Ecto neural progenitor cell (in vitro differentiated cells): ENCODE measurements at regions not wholly inside any gene's neighbourhood (a gene's known extent, or its start where the extent isn't known, plus 50 kb on each side); places are given as distances from the start of the nearest gene placed in this dataset.
"Not testable (repeated sequence)": the region's sequence is repeated elsewhere in the genome, so short reads cannot be mapped to it uniquely, and the experiment has no call there.

Experiments used
- DNase-seq: peaks from one replicate; pipeline ENCODE4 v3.0.0-alpha.2; 2018; ENCODE audit warnings: low spot score

DNA sequence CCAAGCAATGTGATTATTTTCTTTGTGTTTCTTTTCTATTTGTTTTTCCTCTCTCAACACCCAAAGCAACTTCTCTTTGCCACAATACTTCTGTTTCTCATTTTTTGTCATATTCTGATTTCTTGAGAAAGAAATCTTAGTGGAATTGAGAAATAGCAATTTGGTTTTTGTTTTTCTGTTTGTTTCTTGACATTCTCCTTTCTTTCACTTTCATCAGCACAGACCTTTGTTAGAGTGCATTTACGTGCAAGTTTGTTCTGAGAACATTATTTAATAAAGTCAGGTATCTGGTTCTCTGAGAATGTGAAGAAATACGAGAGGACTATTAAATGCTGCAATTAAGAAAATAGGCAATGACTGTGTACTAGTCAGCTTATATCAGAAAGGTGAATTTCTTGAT is 608.1 kb upstream of the AADAT start:
- no peak for DNase-seq

- no peak for DNase-seq
These were observed 607.3 kb upstream of the AADAT start for GRCh38 chr4:170697045-170697444.

DNA sequence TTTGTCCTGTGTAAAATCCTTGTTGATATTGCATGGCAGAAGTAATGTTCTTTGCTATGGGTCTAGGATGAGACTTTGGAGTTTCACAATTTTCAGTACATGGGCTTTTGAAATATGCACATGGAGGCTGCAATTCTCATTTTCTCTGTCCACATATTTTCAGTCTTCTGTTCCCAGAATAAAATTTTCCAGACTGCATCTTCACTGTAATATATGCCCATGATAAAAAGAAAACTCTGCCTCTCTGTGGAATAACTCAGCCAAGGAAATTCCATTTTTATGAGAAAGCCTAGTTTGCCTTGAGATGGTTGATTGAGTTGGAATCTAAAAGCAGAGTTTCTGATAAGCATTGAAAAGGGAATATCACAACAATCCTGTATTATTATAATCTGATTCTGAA is 601.4 kb upstream of the AADAT start:
- no peak for DNase-seq

GRCh38 chr4:170687751-170688150 is 598.0 kb upstream of the AADAT start:
- DNase-seq: no peak

DNA sequence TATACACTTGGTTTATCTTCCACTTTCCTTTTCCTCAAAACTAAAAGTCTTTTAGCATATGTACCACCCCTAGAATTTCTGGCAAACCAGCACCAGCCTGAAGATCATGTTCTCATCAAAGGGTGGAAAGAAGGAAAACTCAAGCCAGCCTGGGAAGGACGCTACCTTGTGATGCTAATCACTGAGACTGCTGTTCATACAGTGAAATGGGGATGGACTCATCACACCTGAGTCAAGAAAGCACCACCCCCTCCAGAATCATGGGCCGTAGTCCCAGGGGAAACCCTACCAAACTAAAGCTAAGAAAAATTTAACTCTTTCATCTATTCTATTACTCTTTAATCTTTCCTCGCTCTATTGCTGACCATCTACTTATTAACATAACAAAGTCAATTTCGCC is 595.9 kb upstream of the AADAT start:
- DNase-seq: not testable (repeated sequence)

- no peak for DNase-seq
These were observed 593.0 kb upstream of the AADAT start for GRCh38 chr4:170682558-170683294.

DNA sequence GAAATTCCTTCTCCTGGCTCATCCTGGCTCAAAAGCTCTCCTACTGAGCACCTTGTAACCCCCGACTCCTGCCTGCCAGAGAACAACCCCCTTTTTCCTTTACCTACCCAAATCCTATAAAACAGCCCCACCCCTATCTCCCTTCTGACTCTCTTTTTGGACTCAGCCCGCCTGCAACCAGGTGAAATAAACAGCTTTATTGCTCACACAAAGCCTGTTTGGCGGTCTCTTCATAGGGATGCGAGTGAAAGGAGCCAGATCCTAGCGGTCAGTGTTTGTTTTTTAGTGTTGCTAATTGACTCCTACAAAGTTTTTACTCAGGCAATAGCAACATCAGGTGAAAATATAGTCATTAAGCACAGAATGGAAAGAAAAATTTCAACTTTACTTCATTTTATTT is 592.3 kb upstream of the AADAT start:
- not testable (repeated sequence) for DNase-seq

DNA sequence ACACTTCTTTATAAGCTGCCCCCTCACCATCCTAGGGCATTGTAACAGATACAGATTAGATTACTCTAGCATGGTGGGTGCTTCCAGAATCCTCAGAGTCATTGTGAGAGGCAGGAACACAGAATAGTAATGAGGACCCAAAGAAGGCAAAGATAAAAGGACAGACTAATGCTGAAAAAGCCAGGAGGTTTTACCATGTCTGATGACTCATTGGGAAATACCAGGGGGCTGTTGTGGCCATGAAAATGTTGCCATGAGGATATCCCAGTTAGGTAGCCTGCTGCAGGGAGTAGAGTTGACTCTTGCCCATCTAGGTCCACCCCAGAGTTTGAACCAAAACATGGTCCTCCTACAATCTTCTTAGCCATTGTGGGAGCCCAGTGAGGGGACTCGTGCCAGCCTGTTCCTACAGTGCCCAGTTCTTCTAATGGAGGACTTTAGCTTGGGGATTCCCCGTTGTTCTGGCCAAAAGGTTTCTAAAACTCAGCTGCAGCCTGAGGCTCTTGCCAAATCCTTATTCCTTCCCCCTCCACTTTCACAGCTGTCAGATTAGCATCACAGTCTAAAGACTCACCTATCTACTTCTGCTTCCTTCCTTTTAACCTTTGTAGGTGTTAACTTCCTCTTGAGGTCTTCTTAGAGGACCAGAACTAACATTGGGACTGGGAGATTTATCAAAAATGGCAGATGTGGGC is 586.0 kb upstream of the AADAT start:
- no peak for DNase-seq

- DNase-seq: no peak
These were observed 584.4 kb upstream of the AADAT start for GRCh38 chr4:170674176-170674575.

DNA sequence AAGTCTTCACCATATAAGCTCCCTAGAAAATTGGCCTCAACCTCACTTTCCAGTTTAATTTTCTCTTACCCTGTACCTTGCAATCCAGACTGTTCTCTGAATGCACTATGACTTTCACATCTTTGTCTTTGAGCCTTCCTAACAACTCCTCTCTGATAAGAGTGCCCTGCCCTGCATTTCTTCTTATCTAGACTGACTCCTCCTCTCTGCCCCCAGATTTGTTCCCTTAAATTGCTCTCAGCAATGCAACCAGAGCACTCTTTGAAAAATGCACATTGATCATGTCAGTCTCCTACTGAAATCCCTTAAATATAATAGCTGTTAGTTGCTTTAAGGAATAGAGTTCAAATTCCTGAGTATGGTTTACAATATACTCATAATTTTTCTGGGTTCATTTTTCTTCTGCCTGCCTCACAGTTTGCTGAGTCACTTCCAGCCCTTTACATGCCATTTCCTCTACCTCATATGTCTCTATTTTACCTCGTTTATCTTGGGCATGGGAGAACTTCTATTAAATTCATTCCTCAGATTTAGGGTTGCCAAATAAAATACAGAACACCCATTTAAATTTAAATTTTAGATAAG is 582.7 kb upstream of the AADAT start:
- DNase-seq: no peak

DNA sequence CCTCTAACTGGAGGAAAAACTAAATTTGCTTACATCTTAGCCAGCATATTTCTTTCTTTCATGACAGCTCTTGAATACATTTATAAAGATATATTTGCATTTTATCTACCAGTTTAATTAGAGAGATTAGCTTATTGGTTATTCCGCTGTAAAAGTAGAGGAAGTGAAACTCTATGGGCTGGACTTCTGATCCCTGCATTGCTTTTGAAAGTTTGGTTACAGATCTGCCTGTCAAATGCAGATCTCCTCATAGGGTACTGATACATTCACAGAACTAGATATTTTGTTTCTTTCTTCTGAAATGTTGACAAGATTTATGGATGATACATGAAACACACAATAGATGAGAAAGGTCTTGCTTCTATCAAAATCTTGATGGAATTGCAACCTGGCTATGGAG is 581.4 kb upstream of the AADAT start:
- DNase-seq: no peak

GRCh38 chr4:170667814-170668213 is 578.1 kb upstream of the AADAT start:
- no peak for DNase-seq

GRCh38 chr4:170666909-170667308 is 577.2 kb upstream of the AADAT start:
- DNase-seq: no peak

- DNase-seq: no peak
These were observed 572.5 kb upstream of the AADAT start for GRCh38 chr4:170662250-170662649.

- no peak for DNase-seq
These were observed 568.0 kb upstream of the AADAT start for GRCh38 chr4:170657761-170658160.

GRCh38 chr4:170656506-170656905 is 566.8 kb upstream of the AADAT start:
- no peak for DNase-seq

- DNase-seq: no peak
These were observed 562.8 kb upstream of the AADAT start for GRCh38 chr4:170652571-170652970.

GRCh38 chr4:170651786-170652185 is 562.0 kb upstream of the AADAT start:
- no peak for DNase-seq

DNA sequence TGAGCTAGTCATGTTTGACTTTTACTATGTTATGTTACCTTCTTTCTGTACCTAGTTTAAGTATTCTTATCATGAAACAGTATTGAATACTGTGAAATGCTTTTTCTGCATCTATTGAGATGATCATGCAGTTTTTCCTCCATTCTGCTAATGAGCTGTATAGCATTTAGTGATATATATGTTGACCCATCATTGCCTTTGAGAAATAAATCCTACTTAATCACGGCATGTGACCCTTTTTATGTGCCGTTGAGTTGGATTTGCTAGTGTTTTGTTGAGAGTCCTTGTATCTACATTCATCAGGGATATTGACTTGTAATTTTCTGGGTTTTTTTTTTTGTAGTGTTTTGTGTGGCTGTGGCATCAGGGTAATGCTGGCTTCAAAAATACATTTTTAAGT is 537.7 kb upstream of the AADAT start:
- no peak for DNase-seq

GRCh38 chr4:170623899-170624298 is 534.1 kb upstream of the AADAT start:
- DNase-seq: no peak

GRCh38 chr4:170610434-170610833 is 520.7 kb upstream of the AADAT start:
- no peak for DNase-seq

GRCh38 chr4:170599894-170600293 is 510.1 kb upstream of the AADAT start:
- DNase-seq: no peak

- DNase-seq: no peak
These were observed 501.3 kb upstream of the AADAT start for GRCh38 chr4:170591076-170591475.
